ENCODE measurements at regions not wholly inside any gene's neighbourhood (a gene's known extent, or its start where the extent isn't known, plus 50 kb on each side); places are given as distances from the start of the nearest gene placed in this dataset.

DNA sequence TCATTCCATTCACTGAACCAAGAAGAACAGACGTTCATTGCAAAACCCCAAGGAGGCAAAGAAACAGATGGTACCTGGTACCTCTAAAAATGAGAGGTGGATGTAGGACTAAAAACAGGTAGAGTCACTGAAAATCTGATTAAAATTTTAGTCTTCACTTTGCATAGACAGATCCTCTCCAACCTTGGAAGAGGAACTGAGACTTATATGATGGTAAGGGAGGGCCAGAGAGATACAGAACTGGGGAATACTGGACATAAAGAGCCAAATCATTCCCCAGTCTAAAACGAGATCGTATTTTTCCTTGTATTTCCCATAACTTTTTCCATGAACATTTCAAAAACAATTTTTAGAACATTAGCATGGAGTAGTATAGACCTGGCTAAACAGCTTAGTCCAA is 59.7 kb upstream of the SPOPL start:
- Histone ChIP-seq H3K36me3 (ENCODE audit: control insufficient read depth in 2 of 2, extremely low read depth in 1 of 2, insufficient read depth in 2 of 2, low read length in 2 of 2) (no peaks in the 10 kb centered on the region), H3K4me1 (ENCODE audit: control insufficient read depth, extremely low read depth, insufficient read depth, low read length) (no peaks in the 10 kb centered on the region), H3K9me1 (replicated peaks; ENCODE audit: control insufficient read depth, extremely low read depth, insufficient read depth, low read length) (no peaks in the 10 kb centered on the region), H3K27me3 (ENCODE audit: control insufficient read depth in 2 of 2, insufficient read depth in 2 of 2, low read length in 2 of 2) (no peaks in the 10 kb centered on the region), H3K4me2 (ENCODE audit: insufficient read depth, low read length) (no peak overlapping the region), H3K79me2 (ENCODE audit: control insufficient read depth, insufficient read depth, low read length) (no peaks in the 10 kb centered on the region), H3K9me3 (replicated peaks; ENCODE audit: control insufficient read depth, insufficient read depth, low read length) (no peaks in the 10 kb centered on the region), H3K9ac (replicated peaks; ENCODE audit: extremely low read depth, insufficient read depth, low read length) (no peak overlapping the region), H4K20me1 (replicated peaks; ENCODE audit: control insufficient read depth, extremely low read depth, insufficient read depth, low read length) (no peaks in the 10 kb centered on the region), H2AFZ (ENCODE audit: low read depth, low read length) (no peak overlapping the region), H3K4me3 (replicated peaks in 1 of 3; ENCODE audit: insufficient read depth in 1 of 3, low read depth in 1 of 3, low read length in 3 of 3) (no peak overlapping the region), H3K27ac (ENCODE audit: insufficient read depth, low read depth, low read length) (no peak overlapping the region)
- intact Hi-C loops (cut with micrococcal nuclease) (no loop called here), dilution Hi-C loops (cut with MboI; ENCODE audit: extremely low pct_ligation_motif_present, low sequenced_read_pairs) (no loop called here)
- FAIRE-seq (no peak), DNase-seq (ENCODE audit: low read depth, low spot score) (no peak)
- POLR2A ChIA-PET: no interaction called here
- CTCF ChIA-PET: no interaction called here
- no peak for TF ChIP-seq MYC (IDR thresholded peaks at IDR 0.05; ENCODE audit: low read depth, low read length)
- no peak for TF ChIP-seq POLR2A (IDR thresholded peaks at IDR 0.05; ENCODE audit: low read depth, low read length)
- no peak for TF ChIP-seq JUN (IDR thresholded peaks at IDR 0.05; ENCODE audit: borderline replicate concordance, insufficient read depth, insufficient read length, low read depth)
- TF ChIP-seq, protein P1, sequence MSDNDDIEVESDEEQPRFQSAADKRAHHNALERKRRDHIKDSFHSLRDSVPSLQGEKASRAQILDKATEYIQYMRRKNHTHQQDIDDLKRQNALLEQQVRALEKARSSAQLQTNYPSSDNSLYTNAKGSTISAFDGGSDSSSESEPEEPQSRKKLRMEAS (IDR thresholded peaks at IDR 0.05; ENCODE audit: insufficient read depth, insufficient read length): no peak
- no peak for TF ChIP-seq GATA2 (IDR thresholded peaks at IDR 0.05; ENCODE audit: insufficient read depth, insufficient read length, low read depth, low read length)
- TF ChIP-seq, protein P2, sequence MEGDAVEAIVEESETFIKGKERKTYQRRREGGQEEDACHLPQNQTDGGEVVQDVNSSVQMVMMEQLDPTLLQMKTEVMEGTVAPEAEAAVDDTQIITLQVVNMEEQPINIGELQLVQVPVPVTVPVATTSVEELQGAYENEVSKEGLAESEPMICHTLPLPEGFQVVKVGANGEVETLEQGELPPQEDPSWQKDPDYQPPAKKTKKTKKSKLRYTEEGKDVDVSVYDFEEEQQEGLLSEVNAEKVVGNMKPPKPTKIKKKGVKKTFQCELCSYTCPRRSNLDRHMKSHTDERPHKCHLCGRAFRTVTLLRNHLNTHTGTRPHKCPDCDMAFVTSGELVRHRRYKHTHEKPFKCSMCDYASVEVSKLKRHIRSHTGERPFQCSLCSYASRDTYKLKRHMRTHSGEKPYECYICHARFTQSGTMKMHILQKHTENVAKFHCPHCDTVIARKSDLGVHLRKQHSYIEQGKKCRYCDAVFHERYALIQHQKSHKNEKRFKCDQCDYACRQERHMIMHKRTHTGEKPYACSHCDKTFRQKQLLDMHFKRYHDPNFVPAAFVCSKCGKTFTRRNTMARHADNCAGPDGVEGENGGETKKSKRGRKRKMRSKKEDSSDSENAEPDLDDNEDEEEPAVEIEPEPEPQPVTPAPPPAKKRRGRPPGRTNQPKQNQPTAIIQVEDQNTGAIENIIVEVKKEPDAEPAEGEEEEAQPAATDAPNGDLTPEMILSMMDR (IDR thresholded peaks at IDR 0.05; ENCODE audit: extremely low read depth in 1 of 2, insufficient read depth in 1 of 2, low read depth in 1 of 2, low read length in 2 of 2): no peak
- no peak for TF ChIP-seq POLR2AphosphoS5 (IDR thresholded peaks at IDR 0.05; ENCODE audit: insufficient read depth, low read depth, low read length)
- no peak for TF ChIP-seq FOS (IDR thresholded peaks at IDR 0.05; ENCODE audit: borderline replicate concordance, insufficient read depth, low read length)
- no peak for TF ChIP-seq EZH2 (IDR thresholded peaks at IDR 0.05; ENCODE audit: borderline replicate concordance, low read depth, low read length, severe bottlenecking)
- BruUV-seq (replicated peaks): no TSS peak

All from endothelial cell of umbilical vein (primary cell).